CD4-positive, alpha-beta T cell treated with Interleukin-2 at 100 ng/mL for 4 hours (primary cell): ENCODE measurements at regions not wholly inside any gene's neighbourhood (a gene's known extent, or its start where the extent isn't known, plus 50 kb on each side); places are given as distances from the start of the nearest gene placed in this dataset.

Experiments
- DNase-seq: peaks from one replicate; pipeline ENCODE4 v3.0.0-alpha.2; 2020; ENCODE audit warnings: low spot score

GRCh38 chr15:70347321-70348225 is 249.9 kb upstream of the TLE3 start:
- no peak for DNase-seq

GRCh38 chr15:70345251-70346019 is 247.7 kb upstream of the TLE3 start:
- DNase-seq, result no peak

GRCh38 chr15:70344666-70345065 is 246.9 kb upstream of the TLE3 start:
- no peak for DNase-seq

- DNase-seq, result no peak
Observed at GRCh38 chr15:70343961-70344621, 246.4 kb upstream of the TLE3 start.

GRCh38 chr15:70342554-70343548 is 245.1 kb upstream of the TLE3 start:
- no peak for DNase-seq

GRCh38 chr15:70342141-70342540 is 244.4 kb upstream of the TLE3 start:
- no peak for DNase-seq

GRCh38 chr15:70341566-70341965 is 243.8 kb upstream of the TLE3 start:
- no peak for DNase-seq

- DNase-seq, result no peak
Observed at GRCh38 chr15:70340494-70340870, 242.8 kb upstream of the TLE3 start.

GRCh38 chr15:70339571-70340493 is 242.1 kb upstream of the TLE3 start:
- DNase-seq, result no peak

GRCh38 chr15:70337277-70338186 is 239.8 kb upstream of the TLE3 start:
- no peak for DNase-seq

GRCh38 chr15:70336425-70337009 is 238.8 kb upstream of the TLE3 start:
- no peak for DNase-seq

- DNase-seq, result no peak
Observed at GRCh38 chr15:70334286-70334685, 236.6 kb upstream of the TLE3 start.

- DNase-seq, result no peak
Observed at GRCh38 chr15:70329179-70329578, 231.5 kb upstream of the TLE3 start.

- DNase-seq, result no peak
Observed at GRCh38 chr15:70328679-70329115, 231.0 kb upstream of the TLE3 start.

- DNase-seq, result no peak
Observed at GRCh38 chr15:70327856-70328678, 230.3 kb upstream of the TLE3 start.

GRCh38 chr15:70327328-70327855 is 229.7 kb upstream of the TLE3 start:
- no peak for DNase-seq
